Testis (tissue), 2 donors: ENCODE measurements at regions not wholly inside any gene's neighbourhood (a gene's known extent, or its start where the extent isn't known, plus 50 kb on each side); places are given as distances from the start of the nearest gene placed in this dataset.

Source experiments
- POLR2A ChIP-seq: fragments of 450-650 bp; IDR thresholded peaks from one replicate; pipeline ENCODE4 v1.6.1; 2017; ENCODE audit warnings: antibody characterized with exemption, mild to moderate bottlenecking, moderate library complexity
- TF ChIP-seq, protein P1 (sequence below), 3 experiments: fragments of 450-650 bp in 2 of 3; fragments of 200-600 bp in 1 of 3; sonication (generic) in 1 of 3; IDR thresholded peaks; one replicate each; pipeline ENCODE4 v1.5.1; 2016 to 2019; ENCODE audit warnings: antibody characterized with exemption in 3 of 3, mild to moderate bottlenecking in 2 of 3, moderate library complexity in 1 of 3

DNA sequence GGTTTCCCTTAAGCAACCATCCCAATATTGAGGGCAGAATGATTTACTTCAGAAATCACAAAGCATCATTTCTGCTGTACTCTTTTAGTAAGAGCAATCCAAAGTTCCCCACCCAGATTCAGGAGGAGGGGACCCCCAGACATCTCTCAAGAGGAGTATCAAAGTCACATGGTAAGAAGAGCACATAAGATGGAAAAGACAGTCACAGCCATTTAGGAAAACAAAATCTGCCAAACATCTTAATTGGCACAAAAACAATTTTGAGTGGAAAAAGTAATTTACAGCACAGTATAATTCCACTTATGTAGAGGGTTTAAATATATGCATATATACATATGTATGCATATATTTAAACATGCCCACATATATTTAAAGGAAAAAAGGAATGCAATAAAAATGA is 1329.0 kb upstream of the CELF2 start:
- TF ChIP-seq, protein P1, sequence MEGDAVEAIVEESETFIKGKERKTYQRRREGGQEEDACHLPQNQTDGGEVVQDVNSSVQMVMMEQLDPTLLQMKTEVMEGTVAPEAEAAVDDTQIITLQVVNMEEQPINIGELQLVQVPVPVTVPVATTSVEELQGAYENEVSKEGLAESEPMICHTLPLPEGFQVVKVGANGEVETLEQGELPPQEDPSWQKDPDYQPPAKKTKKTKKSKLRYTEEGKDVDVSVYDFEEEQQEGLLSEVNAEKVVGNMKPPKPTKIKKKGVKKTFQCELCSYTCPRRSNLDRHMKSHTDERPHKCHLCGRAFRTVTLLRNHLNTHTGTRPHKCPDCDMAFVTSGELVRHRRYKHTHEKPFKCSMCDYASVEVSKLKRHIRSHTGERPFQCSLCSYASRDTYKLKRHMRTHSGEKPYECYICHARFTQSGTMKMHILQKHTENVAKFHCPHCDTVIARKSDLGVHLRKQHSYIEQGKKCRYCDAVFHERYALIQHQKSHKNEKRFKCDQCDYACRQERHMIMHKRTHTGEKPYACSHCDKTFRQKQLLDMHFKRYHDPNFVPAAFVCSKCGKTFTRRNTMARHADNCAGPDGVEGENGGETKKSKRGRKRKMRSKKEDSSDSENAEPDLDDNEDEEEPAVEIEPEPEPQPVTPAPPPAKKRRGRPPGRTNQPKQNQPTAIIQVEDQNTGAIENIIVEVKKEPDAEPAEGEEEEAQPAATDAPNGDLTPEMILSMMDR (IDR thresholded peaks at IDR 0.05): no peak
- TF ChIP-seq POLR2A: no peak
